ENCODE measurements at regions not wholly inside any gene's neighbourhood (a gene's known extent, or its start where the extent isn't known, plus 50 kb on each side); places are given as distances from the start of the nearest gene placed in this dataset.

- Histone ChIP-seq H3K36me3 (ENCODE audit: control insufficient read depth, insufficient read depth, low read length) (no peaks in the 10 kb centered on the region), H3K4me3 (ENCODE audit: extremely low read depth, insufficient read depth, low read length, poor library complexity, severe bottlenecking) (no peak overlapping the region), H3K27ac (ENCODE audit: low read depth, low read length, severe bottlenecking) (no peak overlapping the region), H3K4me1 (ENCODE audit: control insufficient read depth, insufficient read depth, low read length, poor library complexity, severe bottlenecking) (no peaks in the 10 kb centered on the region), H3K9me3 (ENCODE audit: control insufficient read depth, low read length) (no peaks in the 10 kb centered on the region)
- WGBS, 2 experiments (ENCODE audit: insufficient coverage in 2 of 2), result 80% methylated on average over 1 of the region's 1 CpG; no CpG with 5 or more reads in 1 of the 2 experiments
These were observed 342.4 kb downstream of the AKAIN1 start for GRCh38 chr18:4854671-4855070.

- WGBS, 2 experiments (ENCODE audit: insufficient coverage in 2 of 2), result 100% methylated on average over 1 of the region's 1 CpG; no CpG with 5 or more reads in 1 of the 2 experiments
- Histone ChIP-seq H3K4me3 (ENCODE audit: extremely low read depth, insufficient read depth, low read length, poor library complexity, severe bottlenecking) (no peak overlapping the region), H3K27ac (ENCODE audit: low read depth, low read length, severe bottlenecking) (no peak overlapping the region), H3K36me3 (ENCODE audit: control insufficient read depth, insufficient read depth, low read length) (no peaks in the 10 kb centered on the region), H3K9me3 (ENCODE audit: control insufficient read depth, low read length) (no peaks in the 10 kb centered on the region), H3K4me1 (ENCODE audit: control insufficient read depth, insufficient read depth, low read length, poor library complexity, severe bottlenecking) (no peaks in the 10 kb centered on the region)
These were observed 345.6 kb downstream of the AKAIN1 start for GRCh38 chr18:4851301-4851976.

- H3K9me3 ChIP-seq (ENCODE audit: control insufficient read depth, low read length), result no peaks in the 10 kb centered on the region
- no peaks in the 10 kb centered on the region for H3K36me3 ChIP-seq (ENCODE audit: control insufficient read depth, insufficient read depth, low read length)
- no peak overlapping the region for H3K27ac ChIP-seq (ENCODE audit: low read depth, low read length, severe bottlenecking)
- no peaks in the 10 kb centered on the region for H3K4me1 ChIP-seq (ENCODE audit: control insufficient read depth, insufficient read depth, low read length, poor library complexity, severe bottlenecking)
- H3K4me3 ChIP-seq (ENCODE audit: extremely low read depth, insufficient read depth, low read length, poor library complexity, severe bottlenecking), result no peak overlapping the region
- 100% methylated on average over 1 of the region's 1 CpG for WGBS, 2 experiments (ENCODE audit: insufficient coverage in 2 of 2)
These were observed 350.0 kb downstream of the AKAIN1 start for GRCh38 chr18:4847056-4847455.

GRCh38 chr18:4844320-4844719 lies 352.7 kb downstream of the AKAIN1 start:
- no peaks in the 10 kb centered on the region for H3K36me3 ChIP-seq (ENCODE audit: control insufficient read depth, insufficient read depth, low read length)

GRCh38 chr18:4843771-4844170 lies 353.3 kb downstream of the AKAIN1 start:
- Histone ChIP-seq H3K4me1 (ENCODE audit: control insufficient read depth, insufficient read depth, low read length, poor library complexity, severe bottlenecking) (no peaks in the 10 kb centered on the region), H3K27ac (ENCODE audit: low read depth, low read length, severe bottlenecking) (no peak overlapping the region), H3K36me3 (ENCODE audit: control insufficient read depth, insufficient read depth, low read length) (no peaks in the 10 kb centered on the region), H3K4me3 (ENCODE audit: extremely low read depth, insufficient read depth, low read length, poor library complexity, severe bottlenecking) (no peak overlapping the region), H3K9me3 (ENCODE audit: control insufficient read depth, low read length) (no peaks in the 10 kb centered on the region)

More at GRCh38 chr18:4844320-4844719, 352.7 kb downstream of the AKAIN1 start:
- H3K27ac ChIP-seq (ENCODE audit: low read depth, low read length, severe bottlenecking), result no peak overlapping the region
- no peaks in the 10 kb centered on the region for H3K4me1 ChIP-seq (ENCODE audit: control insufficient read depth, insufficient read depth, low read length, poor library complexity, severe bottlenecking)
- H3K4me3 ChIP-seq (ENCODE audit: extremely low read depth, insufficient read depth, low read length, poor library complexity, severe bottlenecking), result no peak overlapping the region
- no peaks in the 10 kb centered on the region for H3K9me3 ChIP-seq (ENCODE audit: control insufficient read depth, low read length)
- 88 to 93% methylated on average over 2 of the region's 3 CpGs for WGBS, 2 experiments (ENCODE audit: insufficient coverage in 2 of 2)

- Histone ChIP-seq H3K27ac (ENCODE audit: low read depth, low read length, severe bottlenecking) (no peak overlapping the region), H3K36me3 (ENCODE audit: control insufficient read depth, insufficient read depth, low read length) (no peaks in the 10 kb centered on the region), H3K4me3 (ENCODE audit: extremely low read depth, insufficient read depth, low read length, poor library complexity, severe bottlenecking) (no peak overlapping the region), H3K4me1 (ENCODE audit: control insufficient read depth, insufficient read depth, low read length, poor library complexity, severe bottlenecking) (no peaks in the 10 kb centered on the region), H3K9me3 (ENCODE audit: control insufficient read depth, low read length) (no peaks in the 10 kb centered on the region)
- WGBS, 2 experiments (ENCODE audit: insufficient coverage in 2 of 2), result no CpG with 5 or more reads among the region's 1 CpG
These were observed 354.3 kb downstream of the AKAIN1 start for GRCh38 chr18:4842751-4843150.

GRCh38 chr18:4842287-4842686 lies 354.8 kb downstream of the AKAIN1 start:
- H3K9me3 ChIP-seq (ENCODE audit: control insufficient read depth, low read length), result no peaks in the 10 kb centered on the region
- H3K4me3 ChIP-seq (ENCODE audit: extremely low read depth, insufficient read depth, low read length, poor library complexity, severe bottlenecking), result no peak overlapping the region
- H3K4me1 ChIP-seq (ENCODE audit: control insufficient read depth, insufficient read depth, low read length, poor library complexity, severe bottlenecking), result no peaks in the 10 kb centered on the region
- no peak overlapping the region for H3K27ac ChIP-seq (ENCODE audit: low read depth, low read length, severe bottlenecking)
- WGBS, 2 experiments (ENCODE audit: insufficient coverage in 2 of 2), result 71% methylated on average over 1 of the region's 2 CpGs; no CpG with 5 or more reads in 1 of the 2 experiments
- no peaks in the 10 kb centered on the region for H3K36me3 ChIP-seq (ENCODE audit: control insufficient read depth, insufficient read depth, low read length)

GRCh38 chr18:4839639-4840038 lies 357.4 kb downstream of the AKAIN1 start:
- H3K36me3 ChIP-seq (ENCODE audit: control insufficient read depth, insufficient read depth, low read length), result no peaks in the 10 kb centered on the region
- no peaks in the 10 kb centered on the region for H3K4me1 ChIP-seq (ENCODE audit: control insufficient read depth, insufficient read depth, low read length, poor library complexity, severe bottlenecking)
- no peaks in the 10 kb centered on the region for H3K9me3 ChIP-seq (ENCODE audit: control insufficient read depth, low read length)
- no peak overlapping the region for H3K4me3 ChIP-seq (ENCODE audit: extremely low read depth, insufficient read depth, low read length, poor library complexity, severe bottlenecking)
- H3K27ac ChIP-seq (ENCODE audit: low read depth, low read length, severe bottlenecking), result no peak overlapping the region

- Histone ChIP-seq H3K36me3 (ENCODE audit: control insufficient read depth, insufficient read depth, low read length) (no peaks in the 10 kb centered on the region), H3K4me3 (ENCODE audit: extremely low read depth, insufficient read depth, low read length, poor library complexity, severe bottlenecking) (no peak overlapping the region)
These were observed 360.9 kb downstream of the AKAIN1 start for GRCh38 chr18:4836141-4836540.

GRCh38 chr18:4831791-4832375 lies 365.2 kb downstream of the AKAIN1 start:
- Histone ChIP-seq H3K36me3 (ENCODE audit: control insufficient read depth, insufficient read depth, low read length) (no peaks in the 10 kb centered on the region), H3K4me3 (ENCODE audit: extremely low read depth, insufficient read depth, low read length, poor library complexity, severe bottlenecking) (no peak overlapping the region), H3K27ac (ENCODE audit: low read depth, low read length, severe bottlenecking) (no peak overlapping the region), H3K9me3 (ENCODE audit: control insufficient read depth, low read length) (no peaks in the 10 kb centered on the region), H3K4me1 (ENCODE audit: control insufficient read depth, insufficient read depth, low read length, poor library complexity, severe bottlenecking) (no peaks in the 10 kb centered on the region)
- WGBS, 2 experiments (ENCODE audit: insufficient coverage in 2 of 2), result 78 to 83% methylated on average over 2 of the region's 5 CpGs

More at GRCh38 chr18:4836141-4836540, 360.9 kb downstream of the AKAIN1 start:
- Histone ChIP-seq H3K9me3 (ENCODE audit: control insufficient read depth, low read length) (no peaks in the 10 kb centered on the region), H3K4me1 (ENCODE audit: control insufficient read depth, insufficient read depth, low read length, poor library complexity, severe bottlenecking) (no peaks in the 10 kb centered on the region), H3K27ac (ENCODE audit: low read depth, low read length, severe bottlenecking) (no peak overlapping the region)
- 67 to 100% methylated on average over 1 of the region's 1 CpG for WGBS, 2 experiments (ENCODE audit: insufficient coverage in 2 of 2)

- no CpG with 5 or more reads among the region's 2 CpGs for WGBS, 2 experiments (ENCODE audit: insufficient coverage in 2 of 2)
These were observed 365.9 kb downstream of the AKAIN1 start for GRCh38 chr18:4831127-4831526.

More at GRCh38 chr18:4831127-4831526, 365.9 kb downstream of the AKAIN1 start:
- Histone ChIP-seq H3K9me3 (ENCODE audit: control insufficient read depth, low read length) (no peaks in the 10 kb centered on the region), H3K27ac (ENCODE audit: low read depth, low read length, severe bottlenecking) (no peak overlapping the region), H3K4me3 (ENCODE audit: extremely low read depth, insufficient read depth, low read length, poor library complexity, severe bottlenecking) (no peak overlapping the region), H3K4me1 (ENCODE audit: control insufficient read depth, insufficient read depth, low read length, poor library complexity, severe bottlenecking) (no peaks in the 10 kb centered on the region), H3K36me3 (ENCODE audit: control insufficient read depth, insufficient read depth, low read length) (no peaks in the 10 kb centered on the region)
